D721Med (cell line): ENCODE measurements at regions not wholly inside any gene's neighbourhood (a gene's known extent, or its start where the extent isn't known, plus 50 kb on each side); places are given as distances from the start of the nearest gene placed in this dataset.

Experiments
- DNase-seq: peaks from one replicate; pipeline ENCODE4 v3.0.0; 2011; ENCODE audit warnings: low spot score; ENCODE audit not compliant: insufficient read length
- FAIRE-seq: peaks from 2 replicates; lab custom pipeline; 2011; peaks lifted over from hg19 to GRCh38; lab: Jason Lieb, UNC
- CTCF ChIP-seq: IDR thresholded peaks from 2 replicates; pipeline ENCODE4 v1.5.1; 2012; ENCODE audit warnings: mild to moderate bottlenecking, control low read depth; ENCODE audit not compliant: insufficient read depth; ENCODE audit errors: missing control alignments

- FAIRE-seq (peak; percentile 25), DNase-seq (no peak)
- no peak for TF ChIP-seq CTCF
Measured at GRCh38 chr1:239817276-239817675, 274.4 kb upstream of the FMN2 start.

- DNase-seq (no peak), FAIRE-seq (peak; percentile 44)
- TF ChIP-seq CTCF = no peak
Measured at GRCh38 chr1:239817801-239818200, 273.9 kb upstream of the FMN2 start.

DNA sequence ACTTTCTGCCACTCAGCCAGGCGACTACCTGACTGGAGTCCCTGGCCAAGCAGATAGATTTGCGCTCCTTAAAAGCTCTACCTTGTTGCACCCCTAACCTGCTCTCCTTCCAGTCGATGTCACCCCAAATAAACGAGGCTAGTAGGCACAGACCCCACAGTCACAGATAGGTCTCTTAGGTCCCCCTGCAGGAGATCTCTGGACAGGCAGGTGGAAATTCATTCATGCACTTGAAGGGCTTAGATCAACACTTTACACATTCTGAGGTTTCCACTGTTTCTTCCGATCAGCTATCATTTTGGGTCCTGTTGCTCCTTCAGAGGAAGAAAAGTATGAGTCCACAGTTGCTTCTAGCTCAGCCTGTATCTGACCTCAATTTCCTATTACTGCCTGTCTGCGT, 272.6 kb upstream of the FMN2 start:
- peak; percentile 5 for TF ChIP-seq CTCF
- DNase-seq = no peak
- FAIRE-seq = no peak

DNA sequence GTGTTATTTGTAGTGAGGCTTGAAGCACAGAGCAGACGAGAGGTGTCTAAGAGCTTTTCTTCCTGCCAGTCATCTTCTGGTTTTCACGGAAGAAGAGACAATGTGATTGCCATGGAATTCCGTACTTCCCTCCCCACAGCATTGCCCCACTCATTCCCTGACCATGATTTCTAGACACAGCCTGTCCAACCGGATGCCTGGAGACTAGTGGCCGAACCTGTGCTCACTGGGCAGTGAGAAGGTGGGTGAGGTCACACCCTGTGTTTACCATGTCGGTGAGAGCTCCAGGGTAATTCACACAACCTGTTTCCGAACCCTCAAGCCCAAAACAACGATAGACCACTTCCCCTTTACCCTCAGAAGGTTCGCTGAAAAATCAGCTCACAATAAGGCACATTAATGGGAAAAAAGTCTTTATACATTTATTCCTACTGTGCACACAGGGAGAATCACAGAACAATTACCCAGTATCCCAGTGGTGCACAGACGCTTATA, 271.9 kb upstream of the FMN2 start:
- DNase-seq (no peak), FAIRE-seq (no peak)
- no peak for TF ChIP-seq CTCF

DNA sequence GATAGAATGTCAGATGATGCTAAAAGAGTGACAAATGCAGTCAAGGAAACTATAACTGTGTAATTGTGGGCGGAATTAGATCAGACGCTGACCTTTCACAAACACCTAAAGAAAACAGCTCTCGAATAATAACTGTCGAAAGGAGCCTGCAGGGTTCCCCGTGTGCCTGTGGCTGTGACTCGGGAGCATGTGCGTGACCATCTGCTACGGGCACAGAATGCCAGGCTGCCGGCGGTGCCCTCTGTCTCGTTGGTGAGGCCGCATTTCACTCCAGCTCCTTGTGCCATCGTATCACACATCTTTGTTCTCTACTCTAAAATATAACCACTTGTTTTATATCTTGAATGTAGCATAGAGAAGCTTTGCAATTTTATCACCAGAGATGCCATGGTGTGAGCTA, 267.8 kb upstream of the FMN2 start:
- DNase-seq (no peak), FAIRE-seq (no peak)
- no peak for TF ChIP-seq CTCF

- no peak for DNase-seq
- TF ChIP-seq CTCF = no peak
- FAIRE-seq = no peak
Measured at GRCh38 chr1:239826211-239826610, 265.5 kb upstream of the FMN2 start.

GRCh38 chr1:239826736-239827135, 264.9 kb upstream of the FMN2 start:
- FAIRE-seq (no peak), DNase-seq (no peak)
- no peak for TF ChIP-seq CTCF
